OCI-LY1 (cell line): ENCODE measurements at regions not wholly inside any gene's neighbourhood (a gene's known extent, or its start where the extent isn't known, plus 50 kb on each side); places are given as distances from the start of the nearest gene placed in this dataset.

Experiments used
- CTCF ChIP-seq: fragments of 200-600 bp; sonication (generic), shearing (Covaris generic); IDR thresholded peaks from 2 replicates; pipeline ENCODE4 v1.5.1; 2017; ENCODE audit warnings: mild to moderate bottlenecking, antibody characterized with exemption, low read length, moderate library complexity, mixed read lengths
- EZH2 ChIP-seq: fragments of 200-600 bp; sonication (generic), shearing (Covaris generic); IDR thresholded peaks from 2 replicates; pipeline ENCODE4 v1.8.0; 2017; ENCODE audit warnings: borderline replicate concordance, mixed run types, mild to moderate bottlenecking, antibody characterized with exemption, low read length, moderate library complexity, mixed read lengths

DNA sequence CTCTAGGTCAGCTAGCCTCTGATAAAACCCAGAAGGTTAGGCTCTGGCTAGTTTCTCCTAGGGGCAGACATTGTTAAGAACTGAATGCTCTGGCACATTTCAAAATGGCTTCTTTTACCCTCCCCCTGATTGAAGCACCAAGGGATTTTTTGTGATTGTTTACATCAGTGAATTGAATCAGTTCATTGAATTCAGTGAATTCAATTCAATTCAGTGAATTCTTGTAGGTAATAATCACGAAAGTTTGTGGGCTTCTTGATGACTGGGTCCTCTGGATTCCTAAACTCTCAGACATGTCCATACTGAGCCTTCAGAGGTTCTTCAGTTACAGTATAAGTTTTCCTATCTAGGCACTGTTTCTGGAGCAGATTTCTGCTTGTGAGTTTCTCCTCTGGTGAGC is 135.2 kb upstream of the ELAC2 start:
- TF ChIP-seq CTCF (no peak), EZH2 (no peak)
